ENCODE measurements at regions not wholly inside any gene's neighbourhood (a gene's known extent, or its start where the extent isn't known, plus 50 kb on each side); places are given as distances from the start of the nearest gene placed in this dataset.

GRCh38 chr3:43166406-43166805 is 60.5 kb upstream of the POMGNT2 start:
- no peak overlapping the region for H3K4me3 ChIP-seq (replicated peaks; ENCODE audit: low read depth, low read length)
- TF ChIP-seq CTCF (IDR thresholded peaks at IDR 0.05; ENCODE audit: low read length, missing control alignments) = no peak
- DNase-seq (ENCODE audit: low read depth) = no peak

GRCh38 chr3:43165786-43166185 is 59.9 kb upstream of the POMGNT2 start:
- H3K4me3 ChIP-seq (replicated peaks; ENCODE audit: low read depth, low read length) = no peak overlapping the region
- no peak for TF ChIP-seq CTCF (IDR thresholded peaks at IDR 0.05; ENCODE audit: low read length, missing control alignments)
- DNase-seq (ENCODE audit: low read depth) = no peak

DNA sequence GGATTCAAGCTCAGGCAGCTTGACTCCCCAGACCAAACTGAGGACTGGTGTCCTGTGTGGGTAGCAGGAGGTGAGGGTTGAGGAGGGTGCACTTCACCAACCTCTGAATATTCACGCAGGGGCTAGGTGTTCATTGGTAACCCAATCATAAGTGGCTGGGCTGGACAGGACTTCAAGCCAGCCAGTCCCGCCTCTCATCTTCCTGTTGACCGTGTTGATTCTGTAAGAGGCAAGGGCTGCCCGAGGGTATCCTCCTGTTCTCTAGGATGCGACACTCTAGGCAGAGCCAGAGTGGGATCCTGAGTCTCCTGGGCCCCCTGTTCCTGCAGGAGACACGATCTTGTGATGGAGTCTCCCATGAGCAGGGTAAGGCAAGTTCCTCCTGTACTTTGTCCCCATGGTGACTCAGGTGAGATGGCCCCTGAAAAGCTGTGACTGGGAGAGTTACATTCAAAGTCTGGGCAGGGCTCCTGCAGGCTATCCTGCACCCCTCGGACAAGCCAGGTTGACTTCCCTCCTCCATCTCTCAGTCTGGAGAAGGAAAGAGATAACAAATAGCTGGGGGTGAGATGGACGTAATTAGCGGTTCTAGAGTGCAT is 58.1 kb upstream of the POMGNT2 start:
- TF ChIP-seq CTCF (IDR thresholded peaks at IDR 0.05; ENCODE audit: low read length, missing control alignments) = no peak
- no peak overlapping the region for H3K4me3 ChIP-seq (replicated peaks; ENCODE audit: low read depth, low read length)
- no peak for DNase-seq (ENCODE audit: low read depth)

- H3K4me3 ChIP-seq (replicated peaks; ENCODE audit: low read depth, low read length) = no peak overlapping the region
- peak; percentile 84 for DNase-seq (ENCODE audit: low read depth)
- peak; percentile 52 for TF ChIP-seq CTCF (IDR thresholded peaks at IDR 0.05; ENCODE audit: low read length, missing control alignments)
These were observed 56.6 kb upstream of the POMGNT2 start for GRCh38 chr3:43162230-43163084.

GRCh38 chr3:43161684-43162229 is 55.9 kb upstream of the POMGNT2 start:
- TF ChIP-seq CTCF (IDR thresholded peaks at IDR 0.05; ENCODE audit: low read length, missing control alignments) = no peak
- H3K4me3 ChIP-seq (replicated peaks; ENCODE audit: low read depth, low read length) = no peak overlapping the region
- DNase-seq (ENCODE audit: low read depth) = no peak

DNA sequence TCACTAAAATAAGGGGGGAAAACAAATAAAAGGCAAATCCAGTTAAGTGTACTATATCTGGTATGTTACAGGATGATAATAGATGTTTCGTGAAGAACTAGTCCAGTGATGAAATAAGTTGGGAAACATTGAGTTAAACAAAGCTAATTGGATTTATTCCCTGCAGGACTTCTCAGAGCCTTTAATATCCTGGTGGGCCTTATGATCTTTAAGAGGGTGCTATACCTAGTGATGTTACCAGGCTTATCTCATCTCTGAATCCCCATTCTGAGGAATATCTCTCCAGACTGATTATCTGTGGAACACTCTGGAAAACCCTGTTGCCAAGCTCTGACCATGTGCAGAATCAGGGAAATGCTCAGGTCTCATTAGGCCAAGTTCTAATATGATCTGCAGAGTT is 54.8 kb upstream of the POMGNT2 start:
- no peak for TF ChIP-seq CTCF (IDR thresholded peaks at IDR 0.05; ENCODE audit: low read length, missing control alignments)
- no peak for DNase-seq (ENCODE audit: low read depth)
- no peak overlapping the region for H3K4me3 ChIP-seq (replicated peaks; ENCODE audit: low read depth, low read length)

All from fibroblast of pulmonary artery (primary cell).